Activated T-helper 1 cell treated with anti-CD3 and anti-CD28 coated beads, Interleukin-12 subunit alpha, Interleukin-12 subunit beta, Interleukin-2, Interleukin-4 antibody, amounts not matched to agents 30 ng/mL and 10 ng/mL and 1 ng/mL, durations not matched to agents 14 hours and 24 hours and 36 hours (primary cell): ENCODE measurements at regions not wholly inside any gene's neighbourhood (a gene's known extent, or its start where the extent isn't known, plus 50 kb on each side); places are given as distances from the start of the nearest gene placed in this dataset.

Experiments
- DNase-seq: peaks from one replicate; pipeline ENCODE4 v3.0.0; 2021; ENCODE audit warnings: low spot score
- H3K27ac Mint-ChIP-seq: one replicate; pipeline ENCODE4 v1.8.0; 2021; ENCODE audit warnings: mild to moderate bottlenecking, mixed read lengths
- H3K27me3 Mint-ChIP-seq: one replicate; pipeline ENCODE4 v1.8.0; 2022; ENCODE audit warnings: mild to moderate bottlenecking, moderate library complexity, mixed read lengths; ENCODE audit not compliant: insufficient read depth
- H3K36me3 Mint-ChIP-seq: one replicate; pipeline ENCODE4 v1.8.0; 2021; ENCODE audit warnings: low read depth, mixed read lengths
- H3K4me1 Mint-ChIP-seq: one replicate; pipeline ENCODE4 v1.8.0; 2021; ENCODE audit warnings: low read depth, mixed read lengths
- H3K4me3 Mint-ChIP-seq: one replicate; pipeline ENCODE4 v1.8.0; 2021; ENCODE audit warnings: mild to moderate bottlenecking, moderate library complexity, mixed read lengths
- H3K9me3 Mint-ChIP-seq: one replicate; pipeline ENCODE4 v1.8.0; 2021; ENCODE audit warnings: mixed read lengths
- intact Hi-C: fragments of 100-400 bp; cut with micrococcal nuclease; formaldehyde crosslinking; loops from one replicate; pipeline ENCODE4 v1.15.1; 2024

DNA sequence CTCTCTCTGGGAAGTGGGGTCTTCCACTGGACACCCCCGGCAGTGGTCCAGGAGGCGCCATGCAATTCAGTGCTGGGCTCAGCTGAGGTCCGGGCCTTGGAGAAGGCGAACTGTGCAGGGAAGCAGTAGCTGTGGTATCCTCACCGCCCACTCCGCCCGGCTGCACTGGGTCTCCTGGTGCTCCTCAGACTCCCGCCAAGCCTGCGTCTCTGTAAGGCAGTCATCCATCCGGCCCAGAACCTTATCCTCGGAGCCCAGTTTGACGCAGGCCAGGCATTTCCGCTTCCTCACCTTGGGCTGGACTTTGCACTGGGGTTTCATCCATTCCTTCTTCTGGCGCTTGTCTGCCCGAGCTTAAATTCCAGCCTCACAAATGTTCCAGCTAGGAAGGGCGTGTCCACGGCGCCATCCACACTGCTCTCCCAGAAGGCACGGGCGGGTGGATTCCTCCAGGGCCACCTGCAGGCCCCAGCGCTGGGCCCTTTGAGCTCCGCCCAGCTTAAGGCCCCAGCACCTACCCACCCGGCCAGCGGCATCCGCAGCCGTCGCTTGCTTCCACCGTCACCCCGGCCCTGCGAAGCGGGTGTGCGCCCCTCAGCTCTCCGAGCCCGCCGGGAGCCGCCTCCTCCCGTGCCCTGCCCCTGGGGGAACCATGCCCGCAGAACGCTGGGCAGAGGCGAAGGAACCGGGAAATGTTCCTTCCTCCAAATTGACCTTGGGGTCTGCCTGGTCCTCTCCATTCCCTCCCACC lies 1884.8 kb downstream of the TP53TG3F start:
- Mint-ChIP-seq H3K4me1 (no peaks in the 10 kb centered on the region), H3K9me3 (peaks cover 42% of the 10 kb centered on the region), H3K4me3 (no peak overlapping the region), H3K27me3 (no peaks in the 10 kb centered on the region), H3K36me3 (no peaks in the 10 kb centered on the region), H3K27ac (no peak overlapping the region)
- intact Hi-C loops: no loop called here
- DNase-seq: no peak

DNA sequence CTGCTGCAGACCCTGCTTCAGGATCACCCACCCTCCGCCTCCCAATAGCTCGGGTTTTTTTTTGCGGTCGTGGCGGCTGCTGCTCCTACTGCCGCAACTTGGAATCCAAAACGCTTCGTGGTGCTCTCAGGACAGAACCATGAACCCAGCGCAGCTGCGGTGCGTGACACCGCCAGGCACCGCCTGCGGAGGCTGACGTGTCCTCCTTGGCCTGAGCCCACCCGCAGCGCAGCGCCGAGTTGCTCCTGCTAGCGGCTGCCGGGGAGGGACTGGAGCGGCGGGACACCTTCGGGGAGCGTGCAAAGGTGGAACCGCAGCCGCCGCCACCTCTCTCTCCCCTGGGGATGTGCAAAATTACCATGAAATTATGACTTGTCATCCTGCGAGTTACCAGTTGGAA lies 1893.0 kb downstream of the TP53TG3F start:
- Mint-ChIP-seq H3K27ac (no peak overlapping the region), H3K36me3 (no peaks in the 10 kb centered on the region), H3K4me1 (no peaks in the 10 kb centered on the region), H3K9me3 (peaks cover 33% of the 10 kb centered on the region), H3K27me3 (no peaks in the 10 kb centered on the region), H3K4me3 (no peak overlapping the region)
- intact Hi-C loops: no loop called here
- DNase-seq: no peak

DNA sequence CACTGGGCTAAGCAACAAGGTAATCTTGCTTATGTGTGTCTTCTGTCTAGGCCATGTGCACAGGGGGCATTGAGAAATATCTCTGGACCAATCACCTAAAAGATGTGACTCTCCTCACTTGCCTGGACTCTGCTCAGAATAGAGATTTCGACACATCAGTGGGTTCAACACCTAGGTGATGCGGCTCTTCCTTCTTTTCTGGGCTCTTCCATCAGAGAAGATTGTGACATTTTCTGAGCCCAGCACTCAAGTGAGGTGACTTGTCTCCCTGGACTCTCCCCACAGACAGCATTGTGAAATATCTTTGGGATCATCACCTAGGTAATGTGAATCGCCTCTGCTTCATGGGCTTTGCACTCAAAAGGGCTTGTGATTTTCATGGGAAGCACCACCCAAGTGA lies 1904.1 kb downstream of the TP53TG3F start:
- Mint-ChIP-seq H3K36me3 (no peaks in the 10 kb centered on the region), H3K4me1 (no peaks in the 10 kb centered on the region), H3K27ac (no peak overlapping the region), H3K4me3 (no peak overlapping the region), H3K27me3 (no peaks in the 10 kb centered on the region), H3K9me3 (peaks cover 36% of the 10 kb centered on the region)
- DNase-seq: no peak
- intact Hi-C loops: no loop called here

GRCh38 chr16:35364263-35364662 lies 1904.9 kb downstream of the TP53TG3F start:
- intact Hi-C loops: no loop called here
- no peak overlapping the region for H3K4me3 Mint-ChIP-seq
- no peaks in the 10 kb centered on the region for H3K36me3 Mint-ChIP-seq
- no peaks in the 10 kb centered on the region for H3K27me3 Mint-ChIP-seq
- DNase-seq: no peak
- no peaks in the 10 kb centered on the region for H3K4me1 Mint-ChIP-seq
- peaks cover 36% of the 10 kb centered on the region for H3K9me3 Mint-ChIP-seq
- H3K27ac Mint-ChIP-seq: no peak overlapping the region

GRCh38 chr16:35365675-35366074 lies 1906.3 kb downstream of the TP53TG3F start:
- Mint-ChIP-seq H3K9me3 (peaks cover 45% of the 10 kb centered on the region), H3K4me1 (no peaks in the 10 kb centered on the region), H3K4me3 (no peak overlapping the region), H3K27ac (no peak overlapping the region), H3K36me3 (no peaks in the 10 kb centered on the region), H3K27me3 (no peaks in the 10 kb centered on the region)
- intact Hi-C loops: no loop called here
- no peak for DNase-seq

DNA sequence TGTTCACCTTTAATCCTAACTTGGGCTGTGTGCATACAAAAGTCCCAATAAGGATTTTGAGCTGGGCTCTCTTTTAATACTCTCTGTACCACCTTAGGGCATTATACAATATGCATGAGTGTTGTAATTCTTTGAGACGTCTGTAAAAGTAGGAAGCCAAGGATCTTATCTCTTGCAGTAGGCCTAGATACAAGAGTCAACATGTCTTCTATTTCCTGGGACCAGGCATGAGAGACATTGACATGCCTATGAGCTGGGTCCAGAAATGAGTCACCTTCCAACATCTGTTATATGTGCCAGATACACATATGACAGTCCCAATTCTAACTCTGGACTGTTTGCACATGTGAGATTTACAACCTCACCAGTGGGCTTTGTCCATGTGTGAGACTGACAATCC lies 1911.2 kb downstream of the TP53TG3F start:
- intact Hi-C loops: no loop called here
- Mint-ChIP-seq H3K36me3 (no peaks in the 10 kb centered on the region), H3K27ac (no peak overlapping the region), H3K4me3 (no peak overlapping the region), H3K4me1 (no peaks in the 10 kb centered on the region), H3K9me3 (peaks cover 22% of the 10 kb centered on the region), H3K27me3 (no peaks in the 10 kb centered on the region)
- DNase-seq: no peak

DNA sequence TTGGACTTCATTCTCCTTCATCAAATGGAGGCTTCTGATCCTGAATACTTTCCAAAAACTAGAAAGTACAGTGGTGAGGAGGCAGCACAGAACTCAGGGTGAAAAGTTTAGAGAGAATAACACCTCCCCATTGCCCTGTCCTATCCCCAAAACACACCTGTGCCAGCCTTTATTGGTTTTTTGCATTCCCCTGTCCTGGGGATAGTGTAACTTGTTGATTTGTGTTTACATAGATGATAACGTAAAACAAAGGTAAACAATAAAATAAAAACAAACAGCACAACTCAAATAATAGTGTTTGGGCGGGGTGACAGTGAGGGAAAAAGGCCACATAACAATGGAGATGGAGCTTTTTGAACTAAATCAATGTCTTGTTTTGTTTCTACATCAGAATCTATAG lies 1917.7 kb downstream of the TP53TG3F start:
- intact Hi-C loops: no loop called here
- DNase-seq: no peak
- no peaks in the 10 kb centered on the region for H3K27me3 Mint-ChIP-seq
- H3K36me3 Mint-ChIP-seq: no peaks in the 10 kb centered on the region
- H3K9me3 Mint-ChIP-seq: peaks cover 19% of the 10 kb centered on the region
- no peaks in the 10 kb centered on the region for H3K4me1 Mint-ChIP-seq
- no peak overlapping the region for H3K27ac Mint-ChIP-seq
- H3K4me3 Mint-ChIP-seq: no peak overlapping the region

GRCh38 chr16:35386619-35387018 lies 1927.2 kb downstream of the TP53TG3F start:
- H3K27ac Mint-ChIP-seq: no peak overlapping the region
- intact Hi-C loops: no loop called here
- peaks cover 32% of the 10 kb centered on the region for H3K9me3 Mint-ChIP-seq
- no peaks in the 10 kb centered on the region for H3K4me1 Mint-ChIP-seq
- DNase-seq: no peak
- no peak overlapping the region for H3K4me3 Mint-ChIP-seq
- no peaks in the 10 kb centered on the region for H3K27me3 Mint-ChIP-seq
- no peaks in the 10 kb centered on the region for H3K36me3 Mint-ChIP-seq

DNA sequence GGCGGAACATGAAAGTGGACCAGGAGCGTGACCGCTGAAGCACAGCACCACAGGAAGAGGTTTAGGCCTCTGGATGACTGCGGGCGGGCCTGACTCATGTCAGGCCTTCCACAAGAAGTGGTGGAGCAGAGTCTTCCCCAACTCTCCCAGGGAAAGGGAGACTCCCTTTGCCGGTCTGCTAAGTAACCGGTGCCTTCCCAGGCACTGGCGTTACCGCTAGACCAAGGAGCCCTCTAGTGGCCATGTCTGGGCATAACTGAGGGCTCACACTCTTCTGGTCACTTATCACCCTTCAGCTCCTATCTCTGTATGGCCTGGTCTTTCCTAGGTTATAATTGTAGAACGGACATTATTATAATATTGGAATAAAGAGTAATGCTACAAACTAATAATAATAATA lies 1931.9 kb downstream of the TP53TG3F start:
- peaks cover 33% of the 10 kb centered on the region for H3K9me3 Mint-ChIP-seq
- intact Hi-C loops: no loop called here
- no peaks in the 10 kb centered on the region for H3K4me1 Mint-ChIP-seq
- no peak for DNase-seq
- no peak overlapping the region for H3K27ac Mint-ChIP-seq
- H3K27me3 Mint-ChIP-seq: no peaks in the 10 kb centered on the region
- no peaks in the 10 kb centered on the region for H3K36me3 Mint-ChIP-seq
- no peak overlapping the region for H3K4me3 Mint-ChIP-seq

- intact Hi-C loops: no loop called here
- Mint-ChIP-seq H3K4me3 (no peak overlapping the region), H3K27me3 (no peaks in the 10 kb centered on the region), H3K9me3 (peaks cover 42% of the 10 kb centered on the region), H3K27ac (no peak overlapping the region), H3K36me3 (no peaks in the 10 kb centered on the region), H3K4me1 (no peaks in the 10 kb centered on the region)
- DNase-seq: no peak
Measured at GRCh38 chr16:35398180-35398579, 1938.8 kb downstream of the TP53TG3F start.

- no peaks in the 10 kb centered on the region for H3K4me1 Mint-ChIP-seq
- no peak overlapping the region for H3K27ac Mint-ChIP-seq
- DNase-seq: no peak
- no peaks in the 10 kb centered on the region for H3K36me3 Mint-ChIP-seq
- intact Hi-C loops: no loop called here
- peaks cover 38% of the 10 kb centered on the region for H3K9me3 Mint-ChIP-seq
- H3K27me3 Mint-ChIP-seq: no peaks in the 10 kb centered on the region
- H3K4me3 Mint-ChIP-seq: no peak overlapping the region
Measured at GRCh38 chr16:35399133-35399532, 1939.7 kb downstream of the TP53TG3F start.

GRCh38 chr16:35404273-35404672 lies 1944.9 kb downstream of the TP53TG3F start:
- no peaks in the 10 kb centered on the region for H3K36me3 Mint-ChIP-seq
- no peaks in the 10 kb centered on the region for H3K27me3 Mint-ChIP-seq
- no peak overlapping the region for H3K27ac Mint-ChIP-seq

DNA sequence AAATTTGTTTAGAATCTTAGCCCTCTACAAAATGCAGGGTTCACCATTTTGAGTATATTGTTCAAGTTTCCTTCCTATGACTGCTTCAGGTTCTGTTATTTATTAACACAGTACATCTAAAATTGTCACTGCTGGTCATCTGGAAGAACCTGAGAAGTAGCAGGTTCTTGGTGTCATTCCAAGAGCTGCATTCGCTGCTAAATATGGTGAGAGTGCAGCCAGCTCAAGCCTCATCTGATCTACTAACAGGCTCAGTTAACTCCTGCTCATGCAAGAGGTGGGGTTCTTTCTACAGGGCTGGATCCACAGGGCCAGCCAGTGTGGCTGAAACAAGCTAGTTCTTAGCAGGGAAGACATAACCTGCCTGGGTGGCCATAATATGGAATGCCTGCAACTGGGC lies 1946.1 kb downstream of the TP53TG3F start:
- no peaks in the 10 kb centered on the region for H3K27me3 Mint-ChIP-seq
- peaks cover 26% of the 10 kb centered on the region for H3K9me3 Mint-ChIP-seq
- intact Hi-C loops: no loop called here
- H3K4me1 Mint-ChIP-seq: no peaks in the 10 kb centered on the region
- no peaks in the 10 kb centered on the region for H3K36me3 Mint-ChIP-seq
- H3K27ac Mint-ChIP-seq: no peak overlapping the region
- H3K4me3 Mint-ChIP-seq: no peak overlapping the region
- DNase-seq: no peak

More at GRCh38 chr16:35404273-35404672, 1944.9 kb downstream of the TP53TG3F start:
- DNase-seq: no peak
- Mint-ChIP-seq H3K9me3 (peaks cover 31% of the 10 kb centered on the region), H3K4me1 (no peaks in the 10 kb centered on the region), H3K4me3 (no peak overlapping the region)
- intact Hi-C loops: no loop called here

DNA sequence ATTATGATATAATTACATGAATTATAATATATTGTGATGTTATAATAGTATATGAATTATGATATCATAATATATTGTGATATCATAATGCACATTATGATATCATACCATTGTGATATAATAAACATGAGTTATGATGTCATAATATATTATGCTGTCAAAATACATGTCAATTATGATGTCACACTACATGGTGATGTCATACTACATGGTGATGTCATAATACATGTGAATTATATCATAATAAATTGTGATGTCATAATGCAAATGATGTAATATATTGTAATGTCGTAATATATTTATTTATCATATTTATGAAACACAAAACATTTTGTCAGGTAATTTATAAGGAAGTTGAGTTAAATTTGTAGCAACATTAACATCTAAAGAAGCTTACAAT lies 1950.1 kb downstream of the TP53TG3F start:
- no peak for DNase-seq
- no peak overlapping the region for H3K27ac Mint-ChIP-seq
- H3K36me3 Mint-ChIP-seq: no peaks in the 10 kb centered on the region
- H3K4me3 Mint-ChIP-seq: no peak overlapping the region
- H3K9me3 Mint-ChIP-seq: peaks cover 46% of the 10 kb centered on the region
- H3K4me1 Mint-ChIP-seq: no peaks in the 10 kb centered on the region
- intact Hi-C loops: no loop called here
- H3K27me3 Mint-ChIP-seq: no peaks in the 10 kb centered on the region
